Endothelial cell (in vitro differentiated cells): ENCODE measurements at regions not wholly inside any gene's neighbourhood (a gene's known extent, or its start where the extent isn't known, plus 50 kb on each side); places are given as distances from the start of the nearest gene placed in this dataset.
A peak's percentile ranks its signal among the peaks of the same experiment; 100 is the strongest.

Experiments
- DNase-seq: peaks from one replicate; pipeline ENCODE4 v3.0.0; 2021; ENCODE audit warnings: low spot score
- H3K27ac Mint-ChIP-seq: one replicate; pipeline ENCODE4 v1.8.0; 2021; ENCODE audit warnings: mixed read lengths, inconsistent platforms; ENCODE audit not compliant: unreplicated experiment
- H3K27me3 Mint-ChIP-seq: one replicate; pipeline ENCODE4 v1.8.0; 2021; ENCODE audit warnings: mild to moderate bottlenecking, moderate library complexity, mixed read lengths, inconsistent platforms; ENCODE audit not compliant: unreplicated experiment
- H3K36me3 Mint-ChIP-seq: one replicate; pipeline ENCODE4 v1.8.0; 2021; ENCODE audit warnings: mild to moderate bottlenecking, low read depth, mixed read lengths, inconsistent platforms; ENCODE audit not compliant: unreplicated experiment
- H3K4me1 Mint-ChIP-seq: one replicate; pipeline ENCODE4 v1.8.0; 2021; ENCODE audit warnings: mild to moderate bottlenecking, mixed read lengths, inconsistent platforms; ENCODE audit not compliant: unreplicated experiment
- H3K4me3 Mint-ChIP-seq: one replicate; pipeline ENCODE4 v1.8.0; 2021; ENCODE audit warnings: mild to moderate bottlenecking, mixed read lengths, inconsistent platforms; ENCODE audit not compliant: unreplicated experiment
- H3K9me3 Mint-ChIP-seq: one replicate; pipeline ENCODE4 v1.8.0; 2021; ENCODE audit warnings: mixed read lengths, inconsistent platforms; ENCODE audit not compliant: unreplicated experiment
- CTCF ChIP-seq: fragments of 200-600 bp; sonication (generic); IDR thresholded peaks from one replicate; pipeline ENCODE4 v1.5.0; 2021; ENCODE audit warnings: antibody characterized with exemption; ENCODE audit not compliant: unreplicated experiment

- TF ChIP-seq CTCF = no peak
- Mint-ChIP-seq H3K36me3 (no peaks in the 10 kb centered on the region), H3K27ac (no peak overlapping the region), H3K27me3 (no peaks in the 10 kb centered on the region), H3K4me3 (no peak overlapping the region), H3K9me3 (no peaks in the 10 kb centered on the region), H3K4me1 (peaks cover 5% of the 10 kb centered on the region)
- DNase-seq = no peak
Observed at GRCh38 chr20:23240519-23240918, 110.1 kb upstream of the NXT1 start.

- Mint-ChIP-seq H3K27ac (no peak overlapping the region), H3K4me3 (no peak overlapping the region), H3K27me3 (peaks cover 1% of the 10 kb centered on the region), H3K9me3 (no peaks in the 10 kb centered on the region), H3K4me1 (no peaks in the 10 kb centered on the region), H3K36me3 (no peaks in the 10 kb centered on the region)
- DNase-seq = no peak
- TF ChIP-seq CTCF = no peak
Observed at GRCh38 chr20:23237201-23237600, 113.4 kb upstream of the NXT1 start.

- Mint-ChIP-seq H3K9me3 (no peaks in the 10 kb centered on the region), H3K27me3 (peaks cover 2% of the 10 kb centered on the region), H3K36me3 (no peaks in the 10 kb centered on the region), H3K4me1 (peaks cover 9% of the 10 kb centered on the region), H3K4me3 (no peak overlapping the region), H3K27ac (no peak overlapping the region)
- TF ChIP-seq CTCF = peak; percentile 90
- DNase-seq = peak; percentile 73
Observed at GRCh38 chr20:23235173-23236027, 115.2 kb upstream of the NXT1 start.

- no peak overlapping the region for H3K27ac Mint-ChIP-seq
- H3K4me3 Mint-ChIP-seq = no peak overlapping the region
- DNase-seq = no peak
- no peak for TF ChIP-seq CTCF
- no peaks in the 10 kb centered on the region for H3K36me3 Mint-ChIP-seq
- H3K4me1 Mint-ChIP-seq = peaks cover 12% of the 10 kb centered on the region
- H3K9me3 Mint-ChIP-seq = no peaks in the 10 kb centered on the region
- H3K27me3 Mint-ChIP-seq = peaks cover 4% of the 10 kb centered on the region
Observed at GRCh38 chr20:23234311-23235078, 116.1 kb upstream of the NXT1 start.

GRCh38 chr20:23233341-23233740 is 117.2 kb upstream of the NXT1 start:
- no peaks in the 10 kb centered on the region for H3K9me3 Mint-ChIP-seq
- H3K4me1 Mint-ChIP-seq = peaks cover 12% of the 10 kb centered on the region
- H3K36me3 Mint-ChIP-seq = no peaks in the 10 kb centered on the region
- no peak overlapping the region for H3K27ac Mint-ChIP-seq
- no peak for DNase-seq
- H3K4me3 Mint-ChIP-seq = no peak overlapping the region
- peaks cover 4% of the 10 kb centered on the region for H3K27me3 Mint-ChIP-seq
- no peak for TF ChIP-seq CTCF
